T-helper 2 cell treated with Interferon-gamma antibody and Interleukin-4, amounts not matched to agents 5 μg/mL and 100 μg/mL, for 36 hours (primary cell): ENCODE measurements at regions not wholly inside any gene's neighbourhood (a gene's known extent, or its start where the extent isn't known, plus 50 kb on each side); places are given as distances from the start of the nearest gene placed in this dataset.

Experiments
- DNase-seq: peaks from one replicate; pipeline ENCODE4 v3.0.0; 2021; ENCODE audit warnings: low spot score
- H3K27ac Mint-ChIP-seq: one replicate; pipeline ENCODE4 v1.8.0; 2021; ENCODE audit warnings: mild to moderate bottlenecking, mixed read lengths
- H3K27me3 Mint-ChIP-seq: one replicate; pipeline ENCODE4 v1.8.0; 2021; ENCODE audit warnings: low read depth, mixed read lengths
- H3K36me3 Mint-ChIP-seq: one replicate; pipeline ENCODE4 v1.8.0; 2021; ENCODE audit warnings: low read depth, mixed read lengths
- H3K4me1 Mint-ChIP-seq: one replicate; pipeline ENCODE4 v1.8.0; 2021; ENCODE audit warnings: low read depth, mixed read lengths
- H3K4me3 Mint-ChIP-seq: one replicate; pipeline ENCODE4 v1.8.0; 2022; ENCODE audit warnings: mild to moderate bottlenecking, moderate library complexity, mixed read lengths
- H3K9me3 Mint-ChIP-seq: one replicate; pipeline ENCODE4 v1.8.0; 2021; ENCODE audit warnings: mixed read lengths

- no peak overlapping the region for H3K27ac Mint-ChIP-seq
- H3K4me1 Mint-ChIP-seq: no peaks in the 10 kb centered on the region
- DNase-seq: no peak
- H3K9me3 Mint-ChIP-seq: no peaks in the 10 kb centered on the region
- no peaks in the 10 kb centered on the region for H3K27me3 Mint-ChIP-seq
- no peaks in the 10 kb centered on the region for H3K36me3 Mint-ChIP-seq
- no peak overlapping the region for H3K4me3 Mint-ChIP-seq
Measured at GRCh38 chr9:14467675-14468374, 153.9 kb upstream of the NFIB start.

DNA sequence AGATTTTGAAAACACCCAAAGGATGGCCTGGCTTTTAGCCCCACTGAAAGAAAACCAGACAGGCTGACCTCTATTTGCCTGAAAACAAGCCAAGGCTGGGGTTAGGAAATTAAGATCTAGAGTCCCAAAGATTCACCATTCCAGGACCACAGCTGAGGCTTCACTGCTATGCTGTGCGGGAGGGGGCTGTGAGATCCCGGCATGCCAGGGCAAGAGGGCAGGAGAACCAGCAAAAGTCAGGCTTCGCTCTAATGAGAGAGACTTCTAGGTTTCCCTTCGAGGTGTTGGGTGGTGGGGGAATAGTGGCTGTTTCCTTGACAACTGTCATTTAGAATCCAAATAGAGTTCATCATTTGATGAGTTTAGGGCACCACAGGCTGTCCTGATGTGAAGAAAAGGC lies 152.9 kb upstream of the NFIB start:
- Mint-ChIP-seq H3K36me3 (no peaks in the 10 kb centered on the region), H3K4me1 (no peaks in the 10 kb centered on the region), H3K27ac (no peak overlapping the region), H3K4me3 (no peak overlapping the region), H3K27me3 (no peaks in the 10 kb centered on the region), H3K9me3 (no peaks in the 10 kb centered on the region)
- DNase-seq: no peak

DNA sequence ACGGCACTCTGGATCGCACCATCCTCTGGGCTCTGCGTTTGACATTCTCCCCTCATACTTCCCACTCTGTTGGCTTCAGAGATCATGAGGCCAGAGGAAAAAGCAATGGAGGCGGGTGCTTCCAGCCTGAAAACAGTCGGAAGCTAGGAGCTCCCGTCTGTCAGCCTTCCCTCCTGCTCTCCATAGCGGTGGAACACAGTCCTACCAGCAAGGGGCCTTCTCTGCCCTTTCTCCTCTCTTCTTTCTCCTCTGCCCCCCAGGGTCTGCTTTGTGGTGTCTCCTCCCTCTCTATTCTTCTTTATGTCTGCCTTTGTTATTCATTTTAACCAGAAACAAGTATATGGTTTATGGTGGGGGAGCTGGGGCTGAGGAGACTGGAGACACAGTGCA lies 152.5 kb upstream of the NFIB start:
- Mint-ChIP-seq H3K4me3 (no peak overlapping the region), H3K9me3 (no peaks in the 10 kb centered on the region), H3K4me1 (no peaks in the 10 kb centered on the region), H3K27ac (no peak overlapping the region), H3K36me3 (no peaks in the 10 kb centered on the region), H3K27me3 (no peaks in the 10 kb centered on the region)
- DNase-seq: no peak

DNA sequence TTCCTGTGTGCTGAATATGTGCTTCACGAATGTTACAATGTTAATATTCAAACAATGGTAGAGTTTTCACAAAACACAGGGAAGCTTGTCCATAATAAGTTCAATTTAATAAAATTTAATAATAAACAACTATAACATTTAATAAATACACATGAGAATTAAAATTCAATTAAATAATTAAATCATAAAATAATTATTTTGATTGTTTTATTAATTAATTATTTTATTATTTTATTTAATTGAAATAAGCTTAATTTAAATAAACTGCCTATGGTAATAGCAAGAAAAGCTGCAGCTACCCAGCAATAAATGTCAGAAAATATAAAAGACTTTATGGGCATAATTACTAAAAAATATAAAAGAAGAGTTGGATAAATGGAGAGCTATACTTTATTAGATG lies 149.0 kb upstream of the NFIB start:
- Mint-ChIP-seq H3K4me1 (no peaks in the 10 kb centered on the region), H3K27ac (no peak overlapping the region), H3K9me3 (no peaks in the 10 kb centered on the region), H3K4me3 (no peak overlapping the region), H3K36me3 (no peaks in the 10 kb centered on the region), H3K27me3 (no peaks in the 10 kb centered on the region)
- no peak for DNase-seq

- Mint-ChIP-seq H3K9me3 (no peaks in the 10 kb centered on the region), H3K27ac (no peak overlapping the region), H3K27me3 (no peaks in the 10 kb centered on the region), H3K4me1 (no peaks in the 10 kb centered on the region), H3K36me3 (no peaks in the 10 kb centered on the region), H3K4me3 (no peak overlapping the region)
- DNase-seq: no peak
Measured at GRCh38 chr9:14455243-14455642, 141.3 kb upstream of the NFIB start.

DNA sequence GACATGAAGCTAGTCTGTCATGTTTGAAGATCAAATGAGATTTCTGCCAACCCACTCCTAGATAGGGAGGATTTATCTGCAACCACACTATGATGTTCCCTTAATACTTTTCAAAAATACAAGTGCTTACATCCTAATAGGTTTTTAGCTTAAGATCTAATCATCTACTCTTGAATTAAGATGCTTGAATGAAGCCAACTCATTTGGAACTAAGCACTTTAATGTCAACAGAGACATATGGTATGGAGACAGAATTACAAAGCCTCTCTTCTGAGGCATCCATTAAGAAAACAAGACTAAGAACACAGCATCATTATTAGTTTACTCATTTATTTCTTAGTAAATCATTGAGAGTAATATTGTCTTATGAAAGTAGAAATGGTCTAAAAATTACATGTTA lies 139.3 kb upstream of the NFIB start:
- Mint-ChIP-seq H3K4me3 (no peak overlapping the region), H3K4me1 (no peaks in the 10 kb centered on the region), H3K27me3 (peaks cover 2% of the 10 kb centered on the region), H3K36me3 (no peaks in the 10 kb centered on the region), H3K27ac (no peak overlapping the region), H3K9me3 (no peaks in the 10 kb centered on the region)
- DNase-seq: no peak

DNA sequence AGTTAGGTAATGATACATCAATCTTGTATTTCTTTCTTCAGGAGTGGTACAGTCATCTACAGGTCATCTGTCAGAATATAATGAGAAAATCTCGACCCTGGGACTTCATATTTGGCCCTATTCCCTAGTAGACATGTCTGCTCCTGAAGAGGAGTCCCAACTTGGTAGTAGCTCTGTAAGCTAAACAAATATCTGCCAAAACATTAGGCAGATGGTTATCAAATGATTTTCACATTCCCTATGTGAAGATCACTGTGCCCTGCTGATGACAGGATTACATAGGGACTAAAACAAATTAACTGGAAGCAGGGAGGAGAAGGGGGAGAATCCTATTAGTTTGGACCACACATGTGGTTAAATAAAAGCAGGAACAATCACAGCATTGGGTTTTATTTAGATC lies 138.6 kb upstream of the NFIB start:
- Mint-ChIP-seq H3K9me3 (no peaks in the 10 kb centered on the region), H3K27me3 (peaks cover 2% of the 10 kb centered on the region), H3K4me1 (no peaks in the 10 kb centered on the region), H3K4me3 (no peak overlapping the region), H3K36me3 (no peaks in the 10 kb centered on the region), H3K27ac (no peak overlapping the region)
- no peak for DNase-seq

DNA sequence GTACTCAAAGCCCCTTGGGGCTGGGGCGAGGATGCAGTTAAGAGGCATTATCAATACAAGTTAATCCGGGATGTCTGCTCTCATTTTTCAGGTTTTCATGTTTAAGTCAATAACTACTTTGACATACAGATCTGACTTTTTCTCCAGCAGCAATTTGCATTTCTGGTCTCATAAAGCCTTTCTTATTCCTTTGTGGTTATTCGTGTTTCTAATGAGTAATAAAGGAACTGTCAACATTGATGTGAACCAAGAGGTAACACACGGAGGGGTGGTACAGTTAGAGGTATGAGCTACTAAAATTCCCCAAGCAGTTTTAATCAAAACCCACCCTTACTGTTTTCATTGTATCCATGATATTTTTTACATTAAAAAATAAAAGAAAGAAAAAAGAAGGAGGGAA lies 138.0 kb upstream of the NFIB start:
- Mint-ChIP-seq H3K9me3 (no peaks in the 10 kb centered on the region), H3K27me3 (peaks cover 2% of the 10 kb centered on the region), H3K4me3 (no peak overlapping the region), H3K4me1 (no peaks in the 10 kb centered on the region), H3K36me3 (no peaks in the 10 kb centered on the region), H3K27ac (no peak overlapping the region)
- DNase-seq: no peak

- Mint-ChIP-seq H3K9me3 (no peaks in the 10 kb centered on the region), H3K27me3 (peaks cover 2% of the 10 kb centered on the region), H3K36me3 (no peaks in the 10 kb centered on the region), H3K4me3 (no peak overlapping the region), H3K4me1 (no peaks in the 10 kb centered on the region), H3K27ac (no peak overlapping the region)
- no peak for DNase-seq
Measured at GRCh38 chr9:14447103-14447502, 133.2 kb upstream of the NFIB start.

GRCh38 chr9:14445946-14446345 lies 132.0 kb upstream of the NFIB start:
- Mint-ChIP-seq H3K9me3 (no peaks in the 10 kb centered on the region), H3K4me3 (no peak overlapping the region), H3K36me3 (no peaks in the 10 kb centered on the region), H3K27me3 (peaks cover 2% of the 10 kb centered on the region), H3K27ac (no peak overlapping the region), H3K4me1 (no peaks in the 10 kb centered on the region)
- no peak for DNase-seq

- H3K4me1 Mint-ChIP-seq: no peaks in the 10 kb centered on the region
- H3K4me3 Mint-ChIP-seq: no peak overlapping the region
- H3K27me3 Mint-ChIP-seq: no peaks in the 10 kb centered on the region
- H3K36me3 Mint-ChIP-seq: no peaks in the 10 kb centered on the region
- H3K27ac Mint-ChIP-seq: no peak overlapping the region
- DNase-seq: no peak
- no peaks in the 10 kb centered on the region for H3K9me3 Mint-ChIP-seq
Measured at GRCh38 chr9:14442956-14443355, 129.0 kb upstream of the NFIB start.

DNA sequence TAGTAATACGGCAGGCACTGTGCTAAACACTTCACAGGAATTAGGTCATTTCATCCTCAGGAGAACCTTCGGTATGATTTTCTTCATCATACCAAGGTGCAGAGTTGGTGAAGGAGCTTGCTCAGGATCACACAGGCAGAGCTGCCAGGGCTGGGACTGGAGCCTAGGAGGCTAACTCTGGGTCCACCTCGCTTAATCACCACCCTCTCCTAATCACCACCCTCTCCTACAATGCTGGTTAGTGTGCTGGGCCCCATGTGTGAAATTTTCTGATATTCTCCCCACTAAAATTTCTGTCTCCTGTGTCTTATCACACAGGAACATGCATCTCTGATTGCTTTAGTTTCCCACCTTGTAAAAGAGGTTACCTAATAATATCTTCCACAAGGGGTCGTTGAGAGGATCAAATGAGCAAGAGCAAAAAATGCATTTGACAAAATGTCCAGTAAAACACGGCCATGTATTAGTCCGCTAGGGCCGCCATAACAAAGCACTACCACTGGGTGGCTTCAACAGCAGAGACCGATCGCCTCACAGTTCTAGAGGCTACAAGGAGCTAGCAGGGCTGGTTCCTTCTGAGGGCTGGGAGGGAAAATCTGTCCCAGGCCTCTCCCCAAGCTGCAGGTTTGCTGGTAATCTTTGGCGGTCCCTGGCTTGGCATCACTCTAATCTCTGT lies 128.2 kb upstream of the NFIB start:
- no peaks in the 10 kb centered on the region for H3K36me3 Mint-ChIP-seq
- DNase-seq: no peak
- H3K9me3 Mint-ChIP-seq: no peaks in the 10 kb centered on the region
- H3K4me3 Mint-ChIP-seq: no peak overlapping the region
- no peak overlapping the region for H3K27ac Mint-ChIP-seq
- H3K27me3 Mint-ChIP-seq: no peaks in the 10 kb centered on the region
- H3K4me1 Mint-ChIP-seq: no peaks in the 10 kb centered on the region

DNA sequence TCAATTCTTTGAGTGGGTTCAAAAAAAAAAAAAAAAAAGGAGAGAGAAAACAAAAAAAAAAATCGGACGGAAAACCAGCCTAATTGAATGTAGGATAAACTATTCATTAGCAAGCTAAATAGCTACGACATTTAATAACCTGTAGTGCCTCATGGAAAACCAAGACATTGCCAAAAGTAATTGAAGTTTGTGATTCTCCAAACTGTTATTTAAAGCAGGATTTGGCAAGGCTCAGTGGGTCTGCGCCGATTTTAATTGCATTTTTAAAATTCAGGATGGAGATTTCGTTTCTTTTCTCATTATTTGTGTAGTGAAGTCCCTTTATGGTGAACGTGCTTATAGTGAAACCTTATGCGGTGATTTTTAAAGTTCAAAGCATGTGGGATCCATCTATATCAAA lies 127.2 kb upstream of the NFIB start:
- Mint-ChIP-seq H3K4me1 (no peaks in the 10 kb centered on the region), H3K4me3 (no peak overlapping the region), H3K36me3 (no peaks in the 10 kb centered on the region), H3K27ac (no peak overlapping the region), H3K9me3 (no peaks in the 10 kb centered on the region), H3K27me3 (no peaks in the 10 kb centered on the region)
- no peak for DNase-seq

- no peak for DNase-seq
- Mint-ChIP-seq H3K4me3 (no peak overlapping the region), H3K27ac (no peak overlapping the region), H3K4me1 (no peaks in the 10 kb centered on the region), H3K36me3 (no peaks in the 10 kb centered on the region), H3K27me3 (no peaks in the 10 kb centered on the region), H3K9me3 (no peaks in the 10 kb centered on the region)
Measured at GRCh38 chr9:14440062-14440461, 126.1 kb upstream of the NFIB start.

GRCh38 chr9:14439555-14439954 lies 125.6 kb upstream of the NFIB start:
- no peak for DNase-seq
- Mint-ChIP-seq H3K36me3 (no peaks in the 10 kb centered on the region), H3K9me3 (no peaks in the 10 kb centered on the region), H3K4me1 (no peaks in the 10 kb centered on the region), H3K27ac (no peak overlapping the region), H3K27me3 (peaks cover 3% of the 10 kb centered on the region), H3K4me3 (no peak overlapping the region)
